NCI-H2196 (cell line): ENCODE measurements at regions not wholly inside any gene's neighbourhood (a gene's known extent, or its start where the extent isn't known, plus 50 kb on each side); places are given as distances from the start of the nearest gene placed in this dataset.
"Not testable (repeated sequence)": the region's sequence is repeated elsewhere in the genome, so short reads cannot be mapped to it uniquely, and the experiment has no call there.

ENCODE experiments used
- DNase-seq: peaks from one replicate; lab custom pipeline; 2025; ENCODE audit not compliant: unreplicated experiment; lab: John Stamatoyannopoulos, UW

DNA sequence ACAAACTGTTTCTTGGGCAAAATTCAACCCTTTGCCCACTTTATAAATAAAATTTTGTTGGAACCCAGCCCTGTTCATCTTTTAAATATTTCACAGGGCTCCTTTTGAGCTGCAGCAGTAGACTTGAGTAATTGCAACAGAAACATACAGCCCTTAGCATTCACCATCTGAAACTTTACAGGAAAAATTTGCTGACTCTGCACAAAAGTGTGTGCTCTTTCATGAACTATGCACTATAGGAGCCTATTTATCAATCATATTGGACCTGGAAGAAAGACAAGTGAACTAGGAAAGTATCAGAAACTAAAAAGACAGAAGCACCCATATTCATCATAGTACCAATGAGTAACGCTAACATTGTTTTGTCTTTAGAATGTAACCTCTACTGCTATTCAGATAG is 406.9 kb upstream of the SLC10A2 start:
- no peak for DNase-seq

DNA sequence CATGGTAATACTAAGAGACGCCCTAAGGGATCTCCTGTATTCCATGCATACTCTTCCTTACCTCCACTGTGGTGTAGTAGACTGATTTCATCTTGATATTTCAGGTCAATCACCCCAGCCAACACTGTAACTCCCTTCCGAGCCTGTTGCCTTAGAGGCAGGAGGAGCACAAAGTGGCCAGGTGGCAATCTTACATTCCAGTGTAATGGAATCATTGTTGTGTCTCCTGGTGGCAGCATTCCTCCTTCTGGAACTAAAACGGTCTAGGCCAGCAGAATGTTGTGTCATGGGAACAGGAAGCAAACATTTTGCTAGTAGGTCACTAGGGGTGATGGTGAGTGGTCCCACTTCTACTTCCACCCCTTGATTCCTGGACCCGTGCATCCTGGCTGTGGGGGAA is 405.7 kb upstream of the SLC10A2 start:
- DNase-seq, result no peak

- DNase-seq, result no peak
Measured at GRCh38 chr13:103469771-103470170, 403.6 kb upstream of the SLC10A2 start.

GRCh38 chr13:103466761-103467160 is 400.5 kb upstream of the SLC10A2 start:
- DNase-seq, result no peak

DNA sequence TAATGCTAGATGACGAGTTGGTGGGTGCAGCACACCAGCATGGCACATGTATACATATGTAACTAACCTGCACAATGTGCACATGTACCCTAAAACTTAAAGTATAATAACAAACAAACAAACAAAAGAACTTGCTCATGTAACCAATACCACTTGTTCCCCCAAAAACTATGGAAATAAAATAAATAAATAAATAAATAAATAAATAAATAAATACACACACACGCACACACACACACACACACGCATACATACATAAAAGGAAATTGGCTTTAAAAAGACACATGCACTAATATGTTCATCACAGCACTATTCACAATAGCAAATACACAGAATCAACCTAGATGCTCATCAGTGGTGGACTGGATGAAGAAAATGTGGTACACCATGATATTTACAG is 394.0 kb upstream of the SLC10A2 start:
- not testable (repeated sequence) for DNase-seq

DNA sequence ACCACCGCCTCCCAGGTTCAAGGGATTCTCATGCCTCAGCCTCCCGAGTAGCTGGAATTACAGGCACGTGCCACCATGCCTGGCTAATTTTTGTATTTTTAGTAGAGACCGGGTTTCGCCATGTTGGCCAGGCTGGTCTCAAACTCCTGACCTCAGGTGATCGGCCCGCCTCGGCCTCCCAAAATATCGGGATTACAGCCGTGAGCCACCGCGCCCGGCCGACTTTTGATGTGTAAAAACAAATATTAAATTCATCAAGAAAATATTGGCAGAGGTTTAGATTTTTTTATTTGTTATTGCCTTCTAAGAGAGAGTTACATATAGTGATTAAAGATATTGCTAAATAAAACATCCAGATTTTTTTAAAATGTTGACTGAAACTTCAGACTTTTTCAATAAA is 390.8 kb upstream of the SLC10A2 start:
- DNase-seq, result not testable (repeated sequence)

DNA sequence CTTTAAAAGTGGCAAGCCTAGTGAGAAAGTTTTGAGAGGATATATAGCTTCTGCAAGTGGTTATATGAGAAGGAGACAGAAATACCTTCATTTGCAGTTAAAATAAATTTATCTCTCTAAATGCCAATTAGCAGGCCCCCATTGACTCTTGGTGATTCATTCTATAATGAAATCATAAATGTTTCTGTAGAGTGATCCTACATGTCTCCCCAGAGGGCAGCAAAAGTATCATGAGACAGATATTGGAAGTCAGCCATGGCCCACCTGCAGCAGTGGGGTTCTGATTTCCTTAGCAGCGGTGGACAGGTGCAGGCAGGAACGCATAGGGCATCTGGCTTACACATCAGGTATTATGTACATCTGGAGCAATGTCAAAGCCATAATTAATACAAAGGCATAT is 385.4 kb upstream of the SLC10A2 start:
- DNase-seq, result no peak

DNA sequence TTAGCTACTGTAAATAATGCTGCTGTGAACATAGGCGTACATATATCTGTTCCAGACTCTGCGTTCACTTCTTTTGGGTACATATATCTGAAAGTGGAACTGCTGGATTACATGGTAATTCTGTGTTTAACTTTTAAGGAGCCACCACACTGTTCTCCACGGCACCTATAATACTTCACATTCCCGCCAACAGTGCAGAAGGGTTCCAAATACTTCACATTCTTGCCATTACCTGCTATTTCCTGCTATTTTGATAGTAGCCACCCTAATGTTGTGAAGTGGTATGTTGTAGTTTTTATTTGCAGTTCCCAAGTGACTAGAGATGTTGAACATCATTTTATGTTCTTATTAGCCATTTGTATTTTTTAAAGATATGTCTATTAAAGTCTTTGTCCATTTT is 377.4 kb upstream of the SLC10A2 start:
- DNase-seq, result no peak

GRCh38 chr13:103437651-103438050 is 371.4 kb upstream of the SLC10A2 start:
- no peak for DNase-seq

GRCh38 chr13:103436057-103436654 is 369.9 kb upstream of the SLC10A2 start:
- DNase-seq, result no peak

- no peak for DNase-seq
Measured at GRCh38 chr13:103431856-103432255, 365.6 kb upstream of the SLC10A2 start.

GRCh38 chr13:103430368-103430767 is 364.2 kb upstream of the SLC10A2 start:
- DNase-seq, result no peak

DNA sequence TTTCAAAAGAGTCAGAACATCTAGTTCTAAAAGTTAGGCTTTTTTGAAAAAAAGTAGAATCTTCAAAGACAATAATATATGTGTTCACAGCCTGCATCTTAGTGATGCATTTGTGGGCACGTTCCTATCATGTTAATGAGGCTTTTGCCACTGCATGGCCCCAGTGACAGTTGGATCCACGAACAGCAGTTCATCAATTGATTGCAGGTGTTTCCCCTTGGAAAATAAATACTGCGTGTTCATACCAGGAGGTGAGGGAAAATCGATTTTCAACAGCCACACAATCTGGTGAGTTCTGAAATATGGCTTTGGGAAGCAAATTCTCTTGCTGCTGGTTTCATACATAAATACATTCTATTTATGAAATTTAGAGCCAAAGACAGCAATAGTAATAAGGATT is 343.8 kb upstream of the SLC10A2 start:
- DNase-seq, result no peak

DNA sequence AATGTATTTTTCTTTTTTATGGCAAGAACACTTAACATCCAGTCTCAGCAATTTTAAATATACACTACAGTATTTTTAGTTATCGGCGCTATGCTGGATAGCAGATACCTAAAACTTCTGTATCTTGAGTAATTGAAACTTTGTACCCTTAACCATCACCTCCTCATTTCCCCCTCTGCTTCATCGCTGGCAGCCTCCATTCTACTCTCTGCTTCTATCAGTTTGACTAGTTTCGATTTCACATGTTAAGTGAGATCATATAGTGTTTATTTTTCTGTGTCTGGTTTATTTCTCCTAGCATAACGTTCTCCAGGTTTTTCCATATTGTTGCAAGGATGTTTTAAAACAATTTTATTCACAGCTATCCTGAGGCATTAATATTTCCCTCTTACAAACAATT is 340.8 kb upstream of the SLC10A2 start:
- DNase-seq, result no peak

DNA sequence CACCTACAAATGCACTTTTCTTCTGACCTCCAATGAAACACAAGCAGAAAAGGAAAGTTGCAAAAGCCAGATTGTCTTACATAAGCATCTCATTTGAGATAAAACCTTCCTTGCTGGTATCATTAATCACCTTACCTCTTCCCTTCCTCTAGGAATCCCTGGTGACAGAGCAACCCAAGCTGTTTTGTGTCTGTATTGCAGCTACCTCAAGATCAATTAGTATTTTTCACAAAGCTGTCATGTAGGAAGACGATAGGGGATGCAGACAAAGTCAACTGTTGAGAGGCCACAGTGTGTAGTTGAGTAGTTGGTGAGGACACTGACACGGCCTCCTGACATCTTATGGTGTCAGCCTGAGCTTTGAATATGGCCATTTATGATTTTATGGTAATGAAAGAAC is 339.1 kb upstream of the SLC10A2 start:
- no peak for DNase-seq

DNA sequence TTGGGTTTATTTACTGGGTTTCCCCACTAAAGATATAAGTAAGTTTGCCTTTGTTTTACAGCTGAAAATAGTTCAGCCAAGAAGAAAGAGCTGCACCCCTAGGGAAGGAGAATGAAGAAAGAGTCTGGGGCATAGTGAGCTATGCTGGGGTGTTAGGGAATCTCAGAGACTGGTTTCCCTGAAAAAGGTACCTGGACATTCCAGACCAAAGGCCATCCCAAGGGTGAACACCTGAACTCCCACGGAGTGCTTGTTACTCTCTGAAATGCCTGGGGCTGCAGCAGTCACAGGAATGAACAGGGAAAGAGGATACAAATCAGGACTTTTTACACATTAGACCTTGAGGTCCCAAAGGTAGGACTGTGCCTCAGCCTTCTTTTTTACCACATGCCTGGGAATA is 337.6 kb upstream of the SLC10A2 start:
- no peak for DNase-seq

DNA sequence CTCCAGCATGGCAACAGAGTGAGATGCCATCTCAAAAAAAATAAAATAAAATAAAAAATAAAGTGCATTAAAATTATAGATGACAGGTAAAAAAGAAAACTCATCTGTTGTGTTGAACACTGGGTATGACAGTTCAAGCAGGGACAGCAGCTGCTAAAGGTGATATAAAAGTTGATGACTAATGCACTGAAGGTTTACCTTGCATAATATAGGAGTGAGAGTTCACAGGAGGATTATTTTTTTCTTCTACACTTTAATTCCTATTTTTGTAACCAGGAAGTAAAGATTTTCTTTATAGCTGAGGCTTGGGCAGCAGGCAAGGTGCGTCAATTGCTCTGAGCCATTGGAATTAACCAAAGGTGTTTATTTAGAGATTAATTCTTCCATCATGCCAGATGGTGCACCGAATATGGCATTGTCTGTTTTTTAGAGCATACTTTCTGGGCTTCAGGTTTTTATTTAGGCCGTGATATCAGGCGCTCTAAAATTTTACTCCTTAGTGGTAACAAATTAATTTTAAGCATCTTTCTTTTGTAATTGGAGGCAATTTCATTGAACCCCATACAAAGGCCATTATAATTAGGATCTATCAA is 337.0 kb upstream of the SLC10A2 start:
- DNase-seq, result no peak

DNA sequence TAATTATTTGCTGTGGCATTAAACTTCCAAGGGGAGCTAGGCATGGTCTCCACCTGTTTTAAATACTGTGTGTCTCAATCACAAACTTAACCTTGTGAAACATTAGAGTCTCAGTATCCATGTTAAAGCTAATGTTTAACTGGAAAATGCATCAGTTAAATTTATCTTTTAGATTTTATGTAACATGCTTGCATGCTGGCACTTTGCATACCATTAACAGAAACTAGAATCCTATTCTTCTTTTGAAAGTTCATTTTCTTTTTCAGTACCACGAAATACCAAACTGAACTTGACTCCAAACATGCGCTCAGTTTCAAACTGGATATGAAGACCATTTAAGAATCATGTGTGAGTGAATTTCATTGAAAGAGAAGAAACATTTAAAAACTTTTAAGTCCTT is 328.9 kb upstream of the SLC10A2 start:
- DNase-seq, result no peak

DNA sequence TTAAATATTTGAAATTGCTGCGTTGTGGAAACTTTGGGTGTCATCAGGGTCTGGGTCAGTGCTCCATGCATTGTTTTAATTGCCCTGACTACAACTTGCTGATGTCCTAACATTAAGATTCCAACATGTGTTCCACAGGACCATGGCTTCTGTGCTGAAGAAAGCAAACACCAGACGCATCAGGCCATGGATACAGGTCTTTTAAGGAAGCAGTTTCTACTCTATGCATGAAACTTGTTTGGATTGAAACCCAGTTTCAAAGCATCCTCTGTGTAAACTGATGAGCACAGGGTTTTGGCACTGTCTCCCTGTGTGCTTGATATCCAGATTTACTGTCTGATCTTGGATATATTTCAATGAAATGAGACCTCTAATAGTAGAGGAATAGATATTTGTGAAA is 328.4 kb upstream of the SLC10A2 start:
- no peak for DNase-seq

- no peak for DNase-seq
Measured at GRCh38 chr13:103391936-103392335, 325.7 kb upstream of the SLC10A2 start.

- DNase-seq, result no peak
Measured at GRCh38 chr13:103388839-103389238, 322.6 kb upstream of the SLC10A2 start.

DNA sequence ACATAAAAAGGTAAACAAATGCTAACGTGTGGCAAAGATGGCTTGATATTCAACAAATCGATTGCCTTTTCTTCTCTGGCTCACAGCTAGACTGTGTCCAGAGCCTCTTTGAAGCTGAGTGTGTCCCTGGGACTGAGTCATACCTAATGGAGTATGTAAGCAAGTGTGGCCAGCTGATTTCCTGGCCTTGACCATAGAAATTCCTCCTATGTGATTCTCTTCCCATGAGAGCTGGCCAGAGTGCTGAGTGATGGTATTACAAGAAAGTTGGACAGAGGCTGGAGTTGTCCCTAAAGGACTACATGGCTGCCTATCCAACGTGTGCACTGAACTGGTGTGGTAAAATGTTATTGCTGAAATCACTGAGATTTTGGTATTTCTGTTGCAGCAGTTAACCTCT is 320.1 kb upstream of the SLC10A2 start:
- DNase-seq, result no peak

DNA sequence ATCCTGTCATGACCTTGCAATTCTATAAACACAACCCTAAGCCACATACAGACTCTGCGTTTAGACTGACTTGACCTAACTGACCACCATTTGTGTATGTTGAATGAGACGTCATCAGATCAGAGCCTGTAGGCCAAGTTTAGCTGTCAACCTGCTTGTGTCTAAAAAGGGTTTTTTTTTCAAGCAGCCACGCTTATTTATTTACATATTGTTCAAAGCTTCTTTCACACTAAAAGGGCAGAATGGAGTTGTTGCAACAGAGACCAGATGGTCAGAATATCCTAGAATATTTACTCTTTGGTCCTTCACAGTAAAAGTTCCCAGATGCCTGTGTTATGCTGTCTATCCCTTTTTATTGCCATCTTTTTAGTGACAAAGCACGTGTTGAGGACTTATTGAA is 307.7 kb upstream of the SLC10A2 start:
- no peak for DNase-seq
